Omental fat pad (tissue), 3 donors: ENCODE measurements at regions not wholly inside any gene's neighbourhood (a gene's known extent, or its start where the extent isn't known, plus 50 kb on each side); places are given as distances from the start of the nearest gene placed in this dataset.

ENCODE experiments used
- ATAC-seq: fragments of 150-250 bp; one replicate; pipeline ENCODE4 v1.9.1; 2016; ENCODE audit warnings: mild to moderate bottlenecking, moderate library complexity; ENCODE audit not compliant: low FRiP score
- DNase-seq: peaks from one replicate; pipeline ENCODE4 v3.0.0-alpha.2; 2019; ENCODE audit warnings: low spot score
- CTCF ChIP-seq, 3 donors: fragments of 450-650 bp; IDR thresholded peaks; one replicate each; pipeline ENCODE4 v1.5.1; 2016 to 2017; ENCODE audit warnings: antibody characterized with exemption in 3 of 3, mild to moderate bottlenecking in 3 of 3, moderate library complexity in 2 of 3

GRCh38 chr10:26637521-26638275, 59.8 kb upstream of the PDSS1 start:
- no peak for TF ChIP-seq CTCF (IDR thresholded peaks at IDR 0.05)
- DNase-seq, result no peak
- ATAC-seq, result no peak

DNA sequence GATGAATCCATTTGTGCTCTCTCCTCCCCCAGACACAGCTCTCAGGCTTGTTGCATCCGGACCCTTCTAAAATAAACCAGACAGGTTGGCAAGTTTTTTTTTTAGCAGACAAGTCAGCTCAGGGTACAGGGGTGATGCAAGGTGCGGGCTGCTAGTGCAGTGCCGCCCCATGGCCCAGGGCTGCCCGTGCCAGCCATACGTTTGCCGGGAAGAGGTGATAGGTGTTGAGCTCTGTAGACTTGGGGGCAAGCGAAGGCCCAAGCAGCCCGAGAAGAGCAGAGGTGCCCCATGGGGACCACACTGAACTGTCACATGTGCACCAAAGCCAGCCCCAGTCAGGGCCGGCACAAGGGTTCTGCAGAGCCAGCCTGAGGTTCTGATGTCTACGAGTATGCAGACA, 57.1 kb upstream of the PDSS1 start:
- no peak for DNase-seq
- no peak for ATAC-seq
- no peak for TF ChIP-seq CTCF (IDR thresholded peaks at IDR 0.05)

GRCh38 chr10:26642896-26643653, 54.4 kb upstream of the PDSS1 start:
- ATAC-seq (no peak), DNase-seq (no peak)
- no peak for TF ChIP-seq CTCF (IDR thresholded peaks at IDR 0.05)

DNA sequence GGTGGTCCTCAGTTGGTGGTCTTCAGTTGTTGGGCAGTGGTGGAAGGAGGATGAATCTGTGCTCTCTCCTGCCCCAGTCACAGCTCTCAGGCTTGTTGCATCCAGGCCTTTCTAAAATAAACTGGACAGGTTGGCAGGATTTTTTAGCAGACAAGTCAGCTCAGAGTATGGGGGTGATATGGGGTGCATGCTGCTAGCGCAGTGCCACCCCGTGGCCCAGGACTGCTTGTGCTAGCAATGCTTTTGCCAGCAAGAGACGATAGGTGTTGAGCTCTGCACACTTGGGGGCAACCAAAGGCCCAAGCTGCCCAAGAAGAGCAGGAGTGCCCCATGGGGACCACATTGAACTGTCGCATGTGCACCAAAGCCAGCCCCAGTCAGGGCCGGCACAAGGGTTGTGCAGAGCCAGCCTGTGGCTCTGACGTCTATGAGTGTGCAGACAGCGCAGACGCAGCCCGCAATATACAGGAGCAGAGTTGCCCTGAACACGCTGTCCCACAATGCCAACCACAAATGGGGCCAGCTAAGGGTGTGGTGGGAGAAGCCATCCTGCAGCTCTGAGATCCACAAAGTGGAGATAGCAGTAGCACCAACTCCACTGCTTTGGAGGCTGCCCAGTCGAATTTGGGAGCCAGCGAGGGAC, 49.8 kb upstream of the PDSS1 start:
- TF ChIP-seq CTCF (IDR thresholded peaks at IDR 0.05), result no peak
- DNase-seq (no peak), ATAC-seq (no peak)
